VCaP (cell line): ENCODE measurements at regions not wholly inside any gene's neighbourhood (a gene's known extent, or its start where the extent isn't known, plus 50 kb on each side); places are given as distances from the start of the nearest gene placed in this dataset.

Experiments
- H3K27ac ChIP-seq: fragments of 450-650 bp; 2 replicates; pipeline ENCODE4 v1.5.1; 2017
- TF ChIP-seq, protein P1 (sequence below): fragments of 450-650 bp; conservative IDR thresholded peaks from 2 replicates; pipeline ENCODE4 v1.5.1; 2017; ENCODE audit warnings: mild to moderate bottlenecking, moderate library complexity

DNA sequence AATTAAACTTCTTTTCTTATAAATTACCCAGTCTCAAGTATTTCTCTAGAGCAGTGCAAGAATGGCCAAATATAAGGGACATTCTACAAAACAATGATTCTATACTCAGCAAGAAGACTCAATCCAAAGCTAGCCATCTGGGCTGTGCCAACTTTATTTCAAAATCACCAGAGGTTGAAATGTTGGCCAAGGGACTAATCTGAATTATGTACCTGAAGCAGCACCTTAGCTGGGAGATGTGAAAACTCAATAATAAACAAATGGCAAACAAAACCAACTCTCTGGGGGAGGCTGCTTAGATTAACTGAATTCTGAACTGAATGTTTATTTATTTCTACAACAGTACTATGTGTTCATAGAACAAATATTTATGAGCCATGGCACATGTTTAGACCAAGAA lies 251.3 kb downstream of the RDH14 start:
- no peak overlapping the region for H3K27ac ChIP-seq
- TF ChIP-seq, protein P1, sequence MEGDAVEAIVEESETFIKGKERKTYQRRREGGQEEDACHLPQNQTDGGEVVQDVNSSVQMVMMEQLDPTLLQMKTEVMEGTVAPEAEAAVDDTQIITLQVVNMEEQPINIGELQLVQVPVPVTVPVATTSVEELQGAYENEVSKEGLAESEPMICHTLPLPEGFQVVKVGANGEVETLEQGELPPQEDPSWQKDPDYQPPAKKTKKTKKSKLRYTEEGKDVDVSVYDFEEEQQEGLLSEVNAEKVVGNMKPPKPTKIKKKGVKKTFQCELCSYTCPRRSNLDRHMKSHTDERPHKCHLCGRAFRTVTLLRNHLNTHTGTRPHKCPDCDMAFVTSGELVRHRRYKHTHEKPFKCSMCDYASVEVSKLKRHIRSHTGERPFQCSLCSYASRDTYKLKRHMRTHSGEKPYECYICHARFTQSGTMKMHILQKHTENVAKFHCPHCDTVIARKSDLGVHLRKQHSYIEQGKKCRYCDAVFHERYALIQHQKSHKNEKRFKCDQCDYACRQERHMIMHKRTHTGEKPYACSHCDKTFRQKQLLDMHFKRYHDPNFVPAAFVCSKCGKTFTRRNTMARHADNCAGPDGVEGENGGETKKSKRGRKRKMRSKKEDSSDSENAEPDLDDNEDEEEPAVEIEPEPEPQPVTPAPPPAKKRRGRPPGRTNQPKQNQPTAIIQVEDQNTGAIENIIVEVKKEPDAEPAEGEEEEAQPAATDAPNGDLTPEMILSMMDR, result no peak

DNA sequence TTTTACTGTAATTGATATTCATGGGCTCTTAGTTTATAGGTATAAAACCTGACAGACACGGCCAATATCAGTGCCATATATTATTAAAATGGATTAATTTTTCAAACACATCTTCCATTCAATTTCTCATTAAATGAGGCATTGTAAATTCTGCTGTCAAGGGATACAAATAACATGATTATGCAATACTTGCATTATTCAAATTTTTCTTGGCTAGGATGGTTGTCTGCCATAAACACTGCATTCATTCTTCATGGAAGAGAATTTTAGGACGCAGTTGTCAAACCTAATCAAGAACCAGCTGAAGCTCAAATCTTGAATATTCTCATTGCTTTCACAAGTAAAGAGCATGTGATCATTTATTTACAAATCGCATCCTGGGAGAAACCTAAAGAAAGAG lies 255.6 kb downstream of the RDH14 start:
- no peak overlapping the region for H3K27ac ChIP-seq
- TF ChIP-seq, protein P1, result no peak

DNA sequence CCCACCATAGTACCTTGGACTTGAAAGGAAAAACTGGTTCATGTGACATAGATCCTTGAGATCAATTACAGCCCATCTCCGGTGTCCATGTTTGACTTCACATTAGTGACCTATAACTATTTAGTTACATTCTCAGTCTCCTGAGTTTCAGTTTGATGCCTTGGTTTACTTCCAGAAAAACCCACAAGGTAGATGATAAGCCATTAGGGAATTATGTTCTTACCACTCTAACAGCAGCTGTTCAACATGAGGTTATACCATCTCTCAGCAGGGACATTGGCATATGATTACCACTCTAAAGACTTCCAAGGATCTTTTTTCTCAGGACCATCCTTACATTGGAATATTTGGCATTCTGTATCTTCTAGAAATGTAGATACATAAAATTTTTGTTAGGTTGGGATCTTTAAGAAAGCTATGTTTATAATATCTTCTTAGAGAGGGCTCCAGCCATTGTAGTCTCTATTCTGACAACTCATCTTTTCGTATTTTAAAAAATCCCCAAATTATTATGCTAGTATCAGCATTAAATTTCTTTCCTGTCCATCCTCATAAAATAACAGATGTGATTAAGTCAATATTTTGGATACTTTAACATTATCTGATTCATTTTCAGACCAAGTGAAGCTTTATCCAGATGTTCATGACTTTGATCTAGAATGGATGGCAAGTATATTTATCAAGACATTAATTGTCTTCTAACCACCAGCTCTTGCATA lies 258.9 kb downstream of the RDH14 start:
- H3K27ac ChIP-seq, result peak overlapping the region; percentile 54

DNA sequence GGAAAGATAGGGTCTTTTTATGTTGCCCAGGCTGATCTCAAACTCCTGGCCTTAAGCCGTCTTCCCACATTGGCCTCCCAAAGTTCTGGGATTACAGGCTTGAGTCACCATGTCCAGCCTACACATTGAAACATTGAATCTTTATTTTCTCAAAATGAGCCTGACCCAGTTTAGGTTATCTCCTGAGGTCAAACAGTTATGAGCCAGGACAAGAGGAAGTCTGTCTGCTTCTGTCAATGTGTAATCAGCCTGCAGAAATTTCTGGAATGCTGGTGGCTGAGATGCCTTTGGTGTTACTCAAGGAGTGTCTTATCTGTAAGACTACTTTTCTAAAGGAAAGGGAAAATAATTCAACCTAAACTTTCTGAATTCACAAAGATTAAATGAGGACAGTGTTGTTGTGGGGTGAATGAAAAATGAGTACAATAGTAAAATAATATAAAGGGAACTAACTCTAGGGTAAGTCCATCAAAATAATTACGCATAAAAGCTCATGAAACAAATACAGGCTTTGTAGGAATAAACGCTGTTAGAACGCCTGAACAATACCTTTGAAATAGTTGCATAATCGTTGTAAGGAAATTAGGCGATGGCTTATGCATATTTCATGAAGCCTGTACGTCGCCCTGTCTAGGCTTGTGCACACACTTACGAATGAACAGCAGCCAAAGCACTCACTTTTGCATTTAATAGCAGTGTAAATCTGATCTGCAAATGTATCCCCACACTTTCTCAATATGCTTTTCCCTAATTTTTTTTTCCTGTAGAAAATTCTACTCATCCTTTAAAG lies 260.8 kb downstream of the RDH14 start:
- H3K27ac ChIP-seq, result peak overlapping the region; percentile 54

More for the DNA sequence above, 258.9 kb downstream of the RDH14 start:
- TF ChIP-seq, protein P1, result no peak

DNA sequence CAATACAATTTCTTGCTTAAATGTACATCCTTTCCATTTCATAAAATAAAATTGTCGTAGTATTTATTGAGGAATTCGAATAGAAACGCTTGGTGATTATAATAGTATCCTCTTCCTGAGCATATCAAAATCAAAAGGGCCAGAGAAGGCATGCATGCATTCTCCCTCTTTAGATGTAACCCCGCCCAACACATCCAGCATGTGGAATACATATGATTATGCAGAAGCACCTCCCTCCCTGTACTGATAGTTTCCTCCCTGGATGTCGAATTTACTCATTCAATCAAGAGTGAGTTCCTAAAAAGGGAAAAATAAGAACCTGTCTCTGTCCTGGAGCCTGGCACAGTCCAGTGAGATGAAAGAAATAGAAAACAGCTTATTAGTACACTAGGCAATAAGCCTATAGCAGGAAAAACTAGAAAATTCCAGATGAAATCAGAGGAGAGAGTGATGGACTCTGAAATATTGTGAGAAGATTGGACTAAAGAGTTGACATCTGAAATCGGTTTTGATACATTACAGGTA lies 262.9 kb downstream of the RDH14 start:
- H3K27ac ChIP-seq, result no peak overlapping the region
- TF ChIP-seq, protein P1, result no peak

More for the DNA sequence above, 260.8 kb downstream of the RDH14 start:
- TF ChIP-seq, protein P1, result no peak

DNA sequence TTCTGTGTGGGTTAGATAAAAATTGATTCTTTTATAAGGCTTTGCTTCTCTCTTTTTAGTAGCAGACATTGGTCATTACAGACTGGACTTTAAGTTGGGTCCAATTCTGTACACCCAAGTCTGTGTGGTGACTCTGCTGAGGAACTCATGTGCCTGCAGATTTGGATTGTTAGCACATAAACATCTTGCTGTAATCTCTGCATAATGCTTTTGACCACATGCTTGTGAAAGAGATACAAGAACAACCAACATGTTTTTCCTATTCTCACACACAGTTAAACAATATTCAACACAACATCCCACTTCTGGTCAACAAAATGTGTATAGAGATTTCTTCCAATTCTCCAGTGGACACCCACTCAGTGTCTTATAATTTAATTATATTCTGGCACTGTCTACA lies 270.1 kb downstream of the RDH14 start:
- TF ChIP-seq, protein P1, result no peak

DNA sequence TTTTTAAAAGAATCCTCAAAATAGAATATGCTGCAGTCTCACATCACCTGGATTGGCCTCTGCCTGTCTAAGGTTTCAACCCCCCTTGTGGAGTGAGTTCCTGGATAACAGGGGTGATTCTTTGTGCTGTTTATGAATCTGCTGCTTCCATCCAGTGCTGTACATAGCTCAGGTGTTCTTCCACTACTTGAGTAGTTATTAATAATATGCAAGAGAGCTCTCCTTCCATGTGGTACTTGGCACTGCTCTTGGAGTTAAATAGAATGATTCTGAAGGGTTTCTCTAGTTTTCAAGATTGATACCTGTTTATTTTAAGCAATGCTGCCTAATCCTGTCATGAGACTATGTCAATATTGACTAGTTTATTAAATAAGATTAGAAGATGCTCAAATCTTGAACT lies 273.6 kb downstream of the RDH14 start:
- TF ChIP-seq, protein P1, result no peak
- H3K27ac ChIP-seq, result no peak overlapping the region

More for the DNA sequence above, 270.1 kb downstream of the RDH14 start:
- no peak overlapping the region for H3K27ac ChIP-seq
